ENCODE measurements at regions not wholly inside any gene's neighbourhood (a gene's known extent, or its start where the extent isn't known, plus 50 kb on each side); places are given as distances from the start of the nearest gene placed in this dataset.
"Not testable (repeated sequence)": the region's sequence is repeated elsewhere in the genome, so short reads cannot be mapped to it uniquely, and the experiment has no call there.

DNA sequence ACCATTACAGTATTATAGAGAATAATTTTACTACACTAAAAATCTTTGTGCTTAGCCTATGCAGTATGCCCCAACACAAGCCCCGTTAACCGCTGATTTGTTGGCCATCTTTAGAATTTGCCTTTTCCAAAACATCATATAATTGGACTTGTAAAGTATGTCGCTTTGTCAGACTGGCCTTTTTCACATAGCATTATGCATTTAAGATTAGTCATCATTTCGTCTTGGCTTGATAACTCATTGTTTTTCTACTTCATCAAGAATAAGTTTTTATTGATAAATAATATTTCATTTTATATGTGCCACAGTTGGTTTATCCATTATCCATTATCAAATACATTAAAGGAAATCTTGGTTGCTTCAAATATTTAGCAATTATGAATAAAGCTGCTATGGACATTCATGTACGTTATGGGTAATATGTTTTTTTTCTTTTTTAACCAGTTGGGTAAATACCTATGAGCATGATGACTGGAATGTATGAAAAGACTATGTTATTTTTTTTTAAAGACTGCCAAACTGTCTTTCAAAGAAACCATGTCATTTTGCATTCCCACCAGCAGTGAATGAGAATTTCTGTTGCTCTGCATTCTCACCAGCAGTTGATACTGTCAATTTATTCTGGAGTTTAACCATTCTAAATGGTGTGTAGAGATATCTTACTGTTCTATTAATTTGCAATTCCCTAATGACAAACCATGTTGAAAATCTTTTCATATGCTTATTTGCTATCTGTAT, 273.1 kb upstream of the KCND2 start:
- TF ChIP-seq, protein P1, sequence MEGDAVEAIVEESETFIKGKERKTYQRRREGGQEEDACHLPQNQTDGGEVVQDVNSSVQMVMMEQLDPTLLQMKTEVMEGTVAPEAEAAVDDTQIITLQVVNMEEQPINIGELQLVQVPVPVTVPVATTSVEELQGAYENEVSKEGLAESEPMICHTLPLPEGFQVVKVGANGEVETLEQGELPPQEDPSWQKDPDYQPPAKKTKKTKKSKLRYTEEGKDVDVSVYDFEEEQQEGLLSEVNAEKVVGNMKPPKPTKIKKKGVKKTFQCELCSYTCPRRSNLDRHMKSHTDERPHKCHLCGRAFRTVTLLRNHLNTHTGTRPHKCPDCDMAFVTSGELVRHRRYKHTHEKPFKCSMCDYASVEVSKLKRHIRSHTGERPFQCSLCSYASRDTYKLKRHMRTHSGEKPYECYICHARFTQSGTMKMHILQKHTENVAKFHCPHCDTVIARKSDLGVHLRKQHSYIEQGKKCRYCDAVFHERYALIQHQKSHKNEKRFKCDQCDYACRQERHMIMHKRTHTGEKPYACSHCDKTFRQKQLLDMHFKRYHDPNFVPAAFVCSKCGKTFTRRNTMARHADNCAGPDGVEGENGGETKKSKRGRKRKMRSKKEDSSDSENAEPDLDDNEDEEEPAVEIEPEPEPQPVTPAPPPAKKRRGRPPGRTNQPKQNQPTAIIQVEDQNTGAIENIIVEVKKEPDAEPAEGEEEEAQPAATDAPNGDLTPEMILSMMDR (IDR thresholded peaks at IDR 0.05; ENCODE audit: insufficient read depth, low read length, poor library complexity, severe bottlenecking): no peak
- H3K4me3 ChIP-seq (ENCODE audit: low read depth, low read length): no peak overlapping the region
- H3K27me3 ChIP-seq (ENCODE audit: control insufficient read depth, insufficient read depth, low read length): no peaks in the 10 kb centered on the region
- no peak for DNase-seq (ENCODE audit: low read depth)
- H3K36me3 ChIP-seq (ENCODE audit: control insufficient read depth, insufficient read depth, low read length): no peaks in the 10 kb centered on the region

DNA sequence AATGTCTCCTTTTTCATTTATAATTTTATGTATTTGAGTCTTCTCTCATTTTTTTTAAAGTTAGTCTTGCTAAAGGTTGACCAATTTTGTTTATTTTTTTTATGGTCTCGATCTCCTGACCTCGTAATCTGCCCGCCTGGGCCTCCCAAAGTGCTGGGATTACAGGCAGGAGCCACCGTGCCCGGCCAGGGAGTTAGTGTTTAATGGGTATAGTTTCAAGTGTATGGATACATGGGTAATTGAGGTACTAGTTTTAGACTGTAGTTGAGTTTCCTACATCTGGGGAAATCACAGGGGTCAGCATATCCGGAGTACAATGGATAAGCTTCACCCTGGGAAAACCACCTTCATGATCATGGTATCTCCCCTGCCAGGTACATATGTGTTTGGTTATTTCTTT, 267.3 kb upstream of the KCND2 start:
- TF ChIP-seq, protein P1 (IDR thresholded peaks at IDR 0.05; ENCODE audit: insufficient read depth, low read length, poor library complexity, severe bottlenecking): no peak
- DNase-seq (ENCODE audit: low read depth): no peak
- no peaks in the 10 kb centered on the region for H3K27me3 ChIP-seq (ENCODE audit: control insufficient read depth, insufficient read depth, low read length)
- H3K4me3 ChIP-seq (ENCODE audit: low read depth, low read length): no peak overlapping the region
- no peaks in the 10 kb centered on the region for H3K36me3 ChIP-seq (ENCODE audit: control insufficient read depth, insufficient read depth, low read length)

DNA sequence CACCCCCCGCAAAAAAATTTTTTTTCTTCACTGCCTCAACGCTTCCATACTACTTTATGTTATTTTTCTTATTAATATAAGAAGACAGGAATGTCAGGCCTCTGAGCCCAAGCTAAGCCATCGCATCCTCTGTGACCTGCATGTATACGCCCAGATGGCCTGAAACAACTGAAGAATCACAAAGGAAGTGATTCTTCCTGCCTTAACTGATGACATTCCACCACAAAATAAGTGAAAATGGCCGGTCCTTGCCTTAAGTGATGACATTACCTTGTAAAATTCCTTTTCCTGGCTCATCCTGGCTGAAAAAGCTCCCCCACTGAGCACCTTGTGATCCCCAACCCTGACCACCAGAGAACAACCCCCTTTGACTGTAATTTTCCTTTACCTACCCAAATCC, 258.7 kb upstream of the KCND2 start:
- H3K36me3 ChIP-seq (ENCODE audit: control insufficient read depth, insufficient read depth, low read length); H3K27me3 ChIP-seq (ENCODE audit: control insufficient read depth, insufficient read depth, low read length); DNase-seq (ENCODE audit: low read depth); H3K4me3 ChIP-seq (ENCODE audit: low read depth, low read length): not testable (repeated sequence)

DNA sequence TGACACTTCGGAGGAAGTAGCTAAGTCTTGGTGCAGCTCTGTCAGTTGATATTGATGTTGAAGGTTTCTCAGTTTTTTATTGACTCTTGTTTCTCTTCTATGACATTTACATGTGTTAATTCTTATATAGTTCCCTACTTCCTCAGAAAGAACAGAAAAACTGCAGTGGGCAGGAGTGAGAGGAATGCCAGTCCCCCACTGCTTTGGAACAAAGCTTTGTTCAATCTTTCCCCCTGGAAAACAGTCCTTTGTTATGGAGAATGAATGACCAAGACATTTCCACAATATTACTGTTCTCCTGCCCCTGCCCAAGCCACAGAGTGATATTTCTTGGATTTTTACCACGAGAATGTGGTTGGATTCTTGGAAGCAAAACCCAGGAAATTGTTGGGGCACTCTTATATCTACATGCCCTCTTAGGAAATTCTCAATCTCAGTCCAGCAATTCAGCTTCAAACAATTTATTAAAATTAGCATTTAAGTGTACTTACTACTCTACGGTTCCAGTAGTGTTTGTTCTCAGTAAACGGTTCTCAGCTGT, 258.0 kb upstream of the KCND2 start:
- TF ChIP-seq, protein P1 (IDR thresholded peaks at IDR 0.05; ENCODE audit: insufficient read depth, low read length, poor library complexity, severe bottlenecking): no peak
- no peak for DNase-seq (ENCODE audit: low read depth)
- H3K4me3 ChIP-seq (ENCODE audit: low read depth, low read length): no peak overlapping the region
- H3K36me3 ChIP-seq (ENCODE audit: control insufficient read depth, insufficient read depth, low read length): no peaks in the 10 kb centered on the region
- no peaks in the 10 kb centered on the region for H3K27me3 ChIP-seq (ENCODE audit: control insufficient read depth, insufficient read depth, low read length)

DNA sequence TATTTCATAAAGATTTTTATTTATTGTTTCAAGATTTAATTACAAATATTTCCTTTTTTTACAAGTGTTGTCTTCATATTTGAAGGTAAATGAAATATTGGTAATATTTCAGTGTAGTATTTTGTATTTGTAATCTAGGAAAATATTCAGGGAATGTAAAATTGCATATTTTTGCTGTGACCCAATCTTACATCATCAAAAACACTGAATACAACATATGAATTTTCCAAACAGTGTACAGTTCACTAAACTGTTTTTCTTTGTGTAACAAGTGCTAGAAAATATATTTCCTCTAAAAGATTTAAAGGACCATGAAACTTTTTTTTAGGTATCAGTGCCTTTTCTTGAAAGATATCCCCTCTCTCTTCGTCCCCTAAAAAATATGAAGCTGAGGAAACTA, 251.9 kb upstream of the KCND2 start:
- Histone ChIP-seq H3K4me3 (ENCODE audit: low read depth, low read length) (no peak overlapping the region), H3K27me3 (ENCODE audit: control insufficient read depth, insufficient read depth, low read length) (no peaks in the 10 kb centered on the region), H3K36me3 (ENCODE audit: control insufficient read depth, insufficient read depth, low read length) (no peaks in the 10 kb centered on the region)
- DNase-seq (ENCODE audit: low read depth): no peak
- TF ChIP-seq, protein P1 (IDR thresholded peaks at IDR 0.05; ENCODE audit: insufficient read depth, low read length, poor library complexity, severe bottlenecking): no peak

DNA sequence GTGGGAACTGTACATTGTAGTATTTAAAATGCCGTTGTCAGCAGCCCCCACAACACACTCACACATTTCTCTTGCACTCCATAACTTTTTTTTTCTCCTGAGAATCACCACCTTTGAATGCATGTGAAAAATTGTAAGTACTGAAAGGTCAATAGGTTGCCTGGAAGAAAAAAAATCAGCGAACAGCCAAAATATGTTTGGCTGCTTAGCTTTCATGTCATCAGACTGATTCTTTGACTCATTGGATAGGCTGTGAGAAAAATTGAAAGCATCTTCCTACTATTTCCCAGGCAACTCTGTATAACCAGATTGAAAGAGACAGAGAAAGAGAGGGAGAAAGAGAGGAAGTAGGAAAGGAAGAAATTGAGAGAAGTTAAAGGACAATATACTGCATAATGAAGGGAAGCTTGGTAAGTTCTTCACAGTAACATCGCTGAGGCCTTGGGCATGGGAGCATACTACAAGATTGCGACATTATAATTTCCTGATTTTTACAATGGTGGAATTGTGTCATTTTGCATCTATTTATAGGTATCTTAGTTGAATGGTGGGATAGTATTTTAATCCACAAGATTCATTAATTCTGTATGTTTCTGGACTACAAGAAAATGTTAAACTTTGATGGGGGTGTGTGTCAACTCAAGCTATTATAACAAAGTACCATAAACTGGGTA, 249.3 kb upstream of the KCND2 start:
- no peaks in the 10 kb centered on the region for H3K36me3 ChIP-seq (ENCODE audit: control insufficient read depth, insufficient read depth, low read length)
- no peaks in the 10 kb centered on the region for H3K27me3 ChIP-seq (ENCODE audit: control insufficient read depth, insufficient read depth, low read length)
- no peak for DNase-seq (ENCODE audit: low read depth)
- H3K4me3 ChIP-seq (ENCODE audit: low read depth, low read length): no peak overlapping the region
- TF ChIP-seq, protein P1 (IDR thresholded peaks at IDR 0.05; ENCODE audit: insufficient read depth, low read length, poor library complexity, severe bottlenecking): no peak
